ENCODE measurements at regions not wholly inside any gene's neighbourhood (a gene's known extent, or its start where the extent isn't known, plus 50 kb on each side); places are given as distances from the start of the nearest gene placed in this dataset.

DNA sequence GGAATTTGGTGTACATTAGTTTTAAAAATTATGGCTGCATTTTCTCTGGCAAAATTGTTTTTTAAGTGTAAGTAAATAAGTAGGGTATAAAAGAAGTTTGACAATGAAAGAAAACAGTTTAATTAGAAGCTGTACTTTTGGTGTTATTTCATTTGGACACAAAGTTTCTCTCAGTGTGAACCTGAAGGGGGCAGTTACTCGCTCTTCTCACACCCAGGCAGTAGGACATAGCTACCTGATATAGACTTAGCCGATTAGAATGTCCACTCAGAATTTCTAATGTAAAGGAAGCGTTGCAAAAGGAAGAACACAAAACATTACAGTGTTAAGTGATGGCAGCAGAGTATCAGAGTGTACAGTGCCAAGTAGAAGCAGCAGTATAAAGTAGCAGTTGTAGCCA is 311.9 kb upstream of the TECRL start:
- TF ChIP-seq CTCF (conservative IDR thresholded peaks at IDR 0.05; ENCODE audit: low read depth, low read length) (no peak), SMC3 (IDR thresholded peaks at IDR 0.05; ENCODE audit: low read depth, low read length) (no peak), POLR2A (IDR thresholded peaks at IDR 0.05; ENCODE audit: low read depth, low read length) (no peak), MAFK (IDR thresholded peaks at IDR 0.05; ENCODE audit: low read depth, low read length) (no peak), CHD1 (IDR thresholded peaks at IDR 0.05; ENCODE audit: low read depth, low read length) (no peak), RAD21 (IDR thresholded peaks at IDR 0.05; ENCODE audit: low read length) (no peak), BHLHE40 (IDR thresholded peaks at IDR 0.05; ENCODE audit: low read depth, low read length) (no peak), USF2 (IDR thresholded peaks at IDR 0.05; ENCODE audit: low read depth, low read length) (no peak), ELK1 (IDR thresholded peaks at IDR 0.05; ENCODE audit: borderline replicate concordance, low read depth, low read length) (no peak), CEBPB (IDR thresholded peaks at IDR 0.05; ENCODE audit: low read depth, low read length) (no peak), FOS (IDR thresholded peaks at IDR 0.05; ENCODE audit: low read depth, low read length) (no peak), MAZ (IDR thresholded peaks at IDR 0.05; ENCODE audit: borderline replicate concordance, low read depth, low read length) (no peak), MXI1 (IDR thresholded peaks at IDR 0.05; ENCODE audit: borderline replicate concordance, low read depth, low read length) (no peak), RCOR1 (IDR thresholded peaks at IDR 0.05; ENCODE audit: insufficient replicate concordance, low read length) (no peak)

Measured in IMR-90 (cell line).